Effector memory CD8-positive, alpha-beta T cell (primary cell): ENCODE measurements at regions not wholly inside any gene's neighbourhood (a gene's known extent, or its start where the extent isn't known, plus 50 kb on each side); places are given as distances from the start of the nearest gene placed in this dataset.
"Not testable (repeated sequence)": the region's sequence is repeated elsewhere in the genome, so short reads cannot be mapped to it uniquely, and the experiment has no call there.

ENCODE experiments used
- ATAC-seq: fragments of 150-1000 bp; cut with Tn5 transposase; replicated peaks from 2 replicates; pipeline ENCODE4 v1.10.0; 2021; ENCODE audit warnings: mild to moderate bottlenecking, moderate library complexity
- DNase-seq, 3 experiments: peaks; one replicate each; pipeline ENCODE4 v3.0.0; 2021
- H3K27ac Mint-ChIP-seq, 2 donors: one replicate each; pipeline ENCODE4 v1.8.0; 2022; ENCODE audit warnings: mild to moderate bottlenecking in 2 of 2, mixed read lengths in 2 of 2, moderate library complexity in 2 of 2
- H3K27me3 Mint-ChIP-seq, 2 donors: one replicate each; pipeline ENCODE4 v1.8.0; 2022; ENCODE audit warnings: mixed read lengths in 2 of 2
- H3K36me3 Mint-ChIP-seq: one replicate; pipeline ENCODE4 v1.8.0; 2022; ENCODE audit warnings: mild to moderate bottlenecking, moderate library complexity, mixed read lengths; ENCODE audit not compliant: insufficient read depth
- H3K4me1 Mint-ChIP-seq, 2 donors: one replicate each; pipeline ENCODE4 v1.8.0; 2022; ENCODE audit warnings: low read depth in 2 of 2, mixed read lengths in 2 of 2
- H3K4me3 Mint-ChIP-seq, 2 donors: one replicate each; pipeline ENCODE4 v1.8.0; 2022; ENCODE audit warnings: mild to moderate bottlenecking in 2 of 2, mixed read lengths in 2 of 2, moderate library complexity in 2 of 2
- H3K9me3 Mint-ChIP-seq, 2 donors: one replicate each; pipeline ENCODE4 v1.8.0; 2022; ENCODE audit warnings: mixed read lengths in 2 of 2

- Mint-ChIP-seq H3K27ac (no peak overlapping the region), H3K4me1 (no peaks in the 10 kb centered on the region), H3K9me3 (no peaks in the 10 kb centered on the region), H3K36me3 (no peaks in the 10 kb centered on the region), H3K27me3 (peaks cover 12 to 37% of the 10 kb centered on the region in 2 donors), H3K4me3 (no peak overlapping the region)
- no peak for DNase-seq
- no peak for ATAC-seq
These were observed 1423.9 kb downstream of the BRD1 start for GRCh38 chr22:48403521-48404403.

- Mint-ChIP-seq H3K4me3 (no peak overlapping the region), H3K4me1 (no peaks in the 10 kb centered on the region), H3K36me3 (no peaks in the 10 kb centered on the region), H3K27ac (no peak overlapping the region), H3K9me3 (no peaks in the 10 kb centered on the region), H3K27me3 (peaks cover 18 to 49% of the 10 kb centered on the region in 2 donors)
- no peak for ATAC-seq
- no peak for DNase-seq
These were observed 1425.1 kb downstream of the BRD1 start for GRCh38 chr22:48402591-48403031.

- peaks cover 19 to 48% of the 10 kb centered on the region in 2 donors for H3K27me3 Mint-ChIP-seq
- not testable (repeated sequence) for H3K27ac Mint-ChIP-seq, ATAC-seq, H3K36me3 Mint-ChIP-seq, H3K9me3 Mint-ChIP-seq, H3K4me1 Mint-ChIP-seq, DNase-seq, H3K4me3 Mint-ChIP-seq
These were observed 1426.2 kb downstream of the BRD1 start for GRCh38 chr22:48401523-48401922.

GRCh38 chr22:48398181-48398905, 1429.3 kb downstream of the BRD1 start:
- ATAC-seq (no peak), DNase-seq (no peak)
- Mint-ChIP-seq H3K27me3 (peaks cover 19 to 55% of the 10 kb centered on the region in 2 donors), H3K36me3 (no peaks in the 10 kb centered on the region), H3K4me3 (no peak overlapping the region), H3K27ac (no peak overlapping the region), H3K4me1 (no peaks in the 10 kb centered on the region), H3K9me3 (no peaks in the 10 kb centered on the region)

- Mint-ChIP-seq H3K9me3 (no peaks in the 10 kb centered on the region), H3K4me3 (no peak overlapping the region), H3K27me3 (peaks cover 22 to 54% of the 10 kb centered on the region in 2 donors), H3K36me3 (peaks cover 2% of the 10 kb centered on the region), H3K27ac (no peak overlapping the region), H3K4me1 (no peaks in the 10 kb centered on the region)
- ATAC-seq = no peak
- no peak for DNase-seq
These were observed 1430.0 kb downstream of the BRD1 start for GRCh38 chr22:48397531-48398180.

DNA sequence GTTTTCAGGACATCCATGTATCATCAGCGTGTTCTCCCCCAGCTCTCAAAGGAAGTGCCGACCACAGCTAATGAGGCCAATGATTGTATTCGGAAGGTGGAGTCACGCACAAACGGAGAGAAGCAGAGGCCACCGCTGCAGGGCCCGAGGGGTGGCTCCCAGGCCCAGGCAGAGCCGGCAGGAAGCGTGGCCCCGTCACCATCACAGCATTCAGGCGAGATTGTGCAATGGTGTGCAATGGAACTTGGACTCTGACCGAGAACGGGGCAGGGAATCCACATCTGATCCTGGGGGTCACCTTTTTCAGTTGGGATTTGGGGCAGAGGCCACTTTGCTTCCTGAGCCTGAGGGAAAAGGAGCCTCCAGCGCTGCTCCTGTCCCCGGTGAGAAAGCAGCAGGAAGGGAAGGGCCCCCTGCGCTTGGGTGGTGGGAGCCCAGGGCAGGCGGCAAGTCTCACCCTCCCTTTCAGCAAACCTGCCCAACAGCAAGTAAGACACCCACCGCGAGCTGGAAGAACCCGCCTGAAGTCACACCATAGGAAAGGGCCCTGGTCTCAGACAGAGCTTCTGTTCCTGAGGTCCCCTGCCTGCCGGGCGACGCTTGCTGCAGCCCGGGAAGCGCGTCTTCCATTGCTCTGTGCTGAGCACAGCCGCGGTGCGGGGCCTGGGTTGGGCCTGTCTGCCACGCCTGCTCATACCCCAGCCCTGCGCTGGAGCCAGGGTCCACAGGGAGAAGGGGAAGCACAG, 1430.7 kb downstream of the BRD1 start:
- Mint-ChIP-seq H3K27ac (no peak overlapping the region), H3K9me3 (no peaks in the 10 kb centered on the region), H3K27me3 (peaks cover 24 to 61% of the 10 kb centered on the region in 2 donors), H3K36me3 (peaks cover 2% of the 10 kb centered on the region), H3K4me1 (no peaks in the 10 kb centered on the region), H3K4me3 (no peak overlapping the region)
- no peak for DNase-seq
- ATAC-seq = no peak

GRCh38 chr22:48396091-48396784, 1431.4 kb downstream of the BRD1 start:
- no peaks in the 10 kb centered on the region for H3K4me1 Mint-ChIP-seq
- no peak overlapping the region for H3K27ac Mint-ChIP-seq
- ATAC-seq (no peak), DNase-seq (no peak)
- no peak overlapping the region for H3K4me3 Mint-ChIP-seq
- H3K36me3 Mint-ChIP-seq = peaks cover 2% of the 10 kb centered on the region
- peaks cover 24 to 69% of the 10 kb centered on the region in 2 donors for H3K27me3 Mint-ChIP-seq
- H3K9me3 Mint-ChIP-seq = no peaks in the 10 kb centered on the region

- Mint-ChIP-seq H3K4me1 (no peaks in the 10 kb centered on the region), H3K4me3 (no peak overlapping the region), H3K36me3 (peaks cover 2% of the 10 kb centered on the region), H3K9me3 (no peaks in the 10 kb centered on the region), H3K27me3 (peaks cover 19 to 72% of the 10 kb centered on the region in 2 donors), H3K27ac (no peak overlapping the region)
- ATAC-seq (no peak), DNase-seq (no peak)
These were observed 1432.5 kb downstream of the BRD1 start for GRCh38 chr22:48395201-48395600.

DNA sequence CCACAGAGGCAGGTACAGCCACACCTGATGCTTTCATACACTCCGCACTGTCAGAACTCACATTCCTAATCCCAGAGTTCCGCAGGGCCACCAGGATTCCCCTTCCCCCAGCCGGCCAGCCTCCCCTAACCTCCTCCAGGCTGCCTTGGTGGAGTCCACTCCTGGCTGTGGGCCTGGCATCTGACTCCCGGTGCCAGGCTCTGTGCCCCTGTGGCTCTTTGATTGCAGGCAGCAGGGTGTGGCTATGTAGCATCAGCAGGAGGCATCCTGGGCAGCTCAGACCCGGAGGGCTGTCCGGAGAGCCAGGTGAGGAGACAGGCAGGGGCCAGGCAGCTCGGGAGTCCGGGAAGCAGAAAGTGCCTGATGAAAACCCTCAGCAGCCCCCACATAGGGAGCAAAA, 1432.9 kb downstream of the BRD1 start:
- DNase-seq (no peak), ATAC-seq (no peak)
- Mint-ChIP-seq H3K27me3 (peaks cover 19 to 73% of the 10 kb centered on the region in 2 donors), H3K4me1 (no peaks in the 10 kb centered on the region), H3K36me3 (peaks cover 2% of the 10 kb centered on the region), H3K9me3 (no peaks in the 10 kb centered on the region), H3K27ac (no peak overlapping the region), H3K4me3 (no peak overlapping the region)

DNA sequence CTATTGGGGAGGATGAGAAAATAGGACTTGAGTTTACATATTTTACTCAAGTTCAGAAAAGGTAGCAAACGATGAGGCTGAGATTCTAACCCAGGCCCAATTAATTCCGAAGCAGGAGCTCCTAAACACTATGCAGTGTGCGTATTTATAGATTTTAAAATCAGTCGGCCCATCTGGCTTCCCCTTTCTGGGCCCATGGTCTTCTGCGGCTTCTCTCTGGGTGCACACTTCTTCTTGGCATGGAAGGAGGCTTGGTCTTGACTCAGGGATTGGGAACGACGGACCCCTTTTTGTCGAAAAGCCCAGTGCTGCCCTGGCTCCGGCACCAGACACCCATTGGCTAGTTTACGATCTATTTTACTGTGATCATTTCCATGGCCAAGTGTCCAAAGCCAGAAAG, 1433.8 kb downstream of the BRD1 start:
- Mint-ChIP-seq H3K27me3 (peaks cover 19 to 73% of the 10 kb centered on the region in 2 donors), H3K36me3 (peaks cover 2% of the 10 kb centered on the region), H3K4me1 (no peaks in the 10 kb centered on the region), H3K27ac (no peak overlapping the region), H3K9me3 (no peaks in the 10 kb centered on the region), H3K4me3 (no peak overlapping the region)
- ATAC-seq (no peak), DNase-seq (no peak)

- Mint-ChIP-seq H3K27me3 (peaks cover 11 to 66% of the 10 kb centered on the region in 2 donors), H3K36me3 (peaks cover 2% of the 10 kb centered on the region), H3K9me3 (no peaks in the 10 kb centered on the region), H3K4me1 (no peaks in the 10 kb centered on the region), H3K4me3 (no peak overlapping the region), H3K27ac (no peak overlapping the region)
- DNase-seq (no peak), ATAC-seq (no peak)
These were observed 1434.7 kb downstream of the BRD1 start for GRCh38 chr22:48393041-48393370.

DNA sequence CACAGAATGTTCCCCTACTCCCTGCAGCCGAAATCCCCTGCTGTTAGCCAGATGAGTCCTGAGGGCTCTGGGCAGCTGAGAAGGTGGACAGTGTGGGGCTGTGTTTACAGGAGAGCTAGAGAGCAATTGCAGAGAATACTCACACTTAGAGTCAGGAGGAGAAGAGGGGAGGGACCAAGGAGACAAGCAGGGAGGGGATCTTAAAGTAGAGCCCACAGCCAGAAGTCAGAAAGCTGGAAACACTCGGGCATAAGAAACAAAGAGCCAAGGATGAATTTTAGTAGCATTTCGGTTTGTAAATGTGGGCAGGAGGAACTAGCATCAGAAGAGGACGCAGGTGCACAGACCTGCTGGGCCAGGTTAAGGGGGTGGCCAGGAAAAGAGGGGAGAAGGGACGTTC, 1435.9 kb downstream of the BRD1 start:
- Mint-ChIP-seq H3K4me1 (no peaks in the 10 kb centered on the region), H3K36me3 (peaks cover 2% of the 10 kb centered on the region), H3K4me3 (no peak overlapping the region), H3K27ac (no peak overlapping the region), H3K9me3 (no peaks in the 10 kb centered on the region), H3K27me3 (peaks cover 5 to 57% of the 10 kb centered on the region in 2 donors)
- DNase-seq = no peak
- no peak for ATAC-seq
